ENCODE measurements at regions not wholly inside any gene's neighbourhood (a gene's known extent, or its start where the extent isn't known, plus 50 kb on each side); places are given as distances from the start of the nearest gene placed in this dataset.
"Not testable (repeated sequence)": the region's sequence is repeated elsewhere in the genome, so short reads cannot be mapped to it uniquely, and the experiment has no call there.

DNA sequence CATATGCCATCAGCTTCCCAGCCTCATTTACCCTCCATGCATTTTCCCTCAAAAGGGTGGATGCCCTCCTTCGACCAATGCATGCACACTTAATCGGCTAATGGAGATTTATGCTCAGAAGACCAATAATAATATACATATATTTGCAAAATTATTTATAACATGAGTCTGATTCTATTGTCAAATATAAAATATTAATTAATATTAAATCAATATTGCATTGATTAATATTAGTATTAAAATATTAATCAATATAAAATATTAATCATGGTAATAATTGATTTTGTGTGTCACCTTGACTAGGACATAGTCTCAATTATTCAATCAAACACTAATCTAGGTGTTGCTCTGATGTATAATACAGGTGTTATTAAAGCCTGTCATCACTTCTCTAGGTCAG is 1282.5 kb downstream of the TMEM121 start:
- DNase-seq (ENCODE audit: low read depth, low spot score), result no peak
- H3K9ac ChIP-seq (ENCODE audit: insufficient read length, low read depth), result no peak overlapping the region
- H3K4me3 ChIP-seq (ENCODE audit: insufficient read length, low read depth), result no peak overlapping the region
- H3K36me3 ChIP-seq (ENCODE audit: insufficient read depth, insufficient read length, low read length), result no peaks in the 10 kb centered on the region
- TF ChIP-seq SUZ12 (IDR thresholded peaks at IDR 0.05; ENCODE audit: extremely low read depth, insufficient read depth, insufficient read length) (no peak), YY1 (IDR thresholded peaks at IDR 0.05; ENCODE audit: insufficient read depth, insufficient read length) (no peak), ZNF274 (IDR thresholded peaks at IDR 0.05; ENCODE audit: low read depth, low read length) (no peak)
- H3K9me3 ChIP-seq (ENCODE audit: insufficient read depth, low read length), result no peaks in the 10 kb centered on the region
- no peaks in the 10 kb centered on the region for H3K4me1 ChIP-seq (ENCODE audit: insufficient read depth, insufficient read length)
- H3K27me3 ChIP-seq (ENCODE audit: insufficient read depth, insufficient read length), result peaks cover 11% of the 10 kb centered on the region

DNA sequence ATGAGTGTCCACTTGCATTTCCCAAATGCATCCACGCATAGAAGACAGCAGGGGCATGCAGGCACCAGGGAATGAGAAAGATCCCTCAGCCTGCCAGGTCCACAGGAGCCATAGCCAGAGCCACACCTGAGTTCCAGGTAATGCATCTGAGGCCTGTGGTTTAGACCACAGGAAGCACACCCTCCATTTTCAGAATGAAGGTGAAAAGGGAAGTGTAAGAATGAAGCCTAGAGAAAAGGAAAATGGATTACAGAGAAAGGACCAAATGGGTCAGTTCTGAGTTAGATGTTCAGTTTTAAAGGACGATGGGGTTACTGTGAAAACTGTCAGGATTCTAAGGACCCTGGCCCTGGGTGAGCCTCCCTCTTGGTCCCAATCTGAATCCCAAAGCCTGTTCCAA is 1283.2 kb downstream of the TMEM121 start:
- Histone ChIP-seq H3K9ac (ENCODE audit: insufficient read length, low read depth) (no peak overlapping the region), H3K36me3 (ENCODE audit: insufficient read depth, insufficient read length, low read length) (no peaks in the 10 kb centered on the region), H3K4me3 (ENCODE audit: insufficient read length, low read depth) (no peak overlapping the region), H3K4me1 (ENCODE audit: insufficient read depth, insufficient read length) (no peaks in the 10 kb centered on the region), H3K27me3 (ENCODE audit: insufficient read depth, insufficient read length) (peaks cover 17% of the 10 kb centered on the region), H3K9me3 (ENCODE audit: insufficient read depth, low read length) (no peaks in the 10 kb centered on the region)
- TF ChIP-seq YY1 (IDR thresholded peaks at IDR 0.05; ENCODE audit: insufficient read depth, insufficient read length), result no peak
- no peak for TF ChIP-seq SUZ12 (IDR thresholded peaks at IDR 0.05; ENCODE audit: extremely low read depth, insufficient read depth, insufficient read length)
- TF ChIP-seq ZNF274 (IDR thresholded peaks at IDR 0.05; ENCODE audit: low read depth, low read length), result no peak
- no peak for DNase-seq (ENCODE audit: low read depth, low spot score)

DNA sequence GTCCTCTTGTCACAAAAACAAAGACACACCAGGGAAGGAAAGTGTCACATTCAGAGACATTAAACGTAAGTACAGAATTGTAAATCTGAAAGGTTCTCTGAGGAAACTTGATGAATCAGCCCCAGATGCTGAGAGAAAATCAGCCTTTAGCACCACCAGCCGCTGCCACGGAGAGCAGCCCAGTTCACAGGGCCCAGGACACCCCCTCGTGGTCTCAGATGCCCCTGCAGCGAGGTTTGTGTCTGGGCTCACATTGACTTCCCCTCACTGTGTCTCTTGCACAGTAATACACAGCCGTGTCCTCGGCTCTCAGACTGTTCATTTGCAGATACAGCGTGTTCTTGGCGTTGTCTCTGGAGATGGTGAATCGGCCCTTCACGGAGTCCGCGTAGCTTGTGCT is 1283.8 kb downstream of the TMEM121 start:
- not testable (repeated sequence) for DNase-seq (ENCODE audit: low read depth, low spot score)

DNA sequence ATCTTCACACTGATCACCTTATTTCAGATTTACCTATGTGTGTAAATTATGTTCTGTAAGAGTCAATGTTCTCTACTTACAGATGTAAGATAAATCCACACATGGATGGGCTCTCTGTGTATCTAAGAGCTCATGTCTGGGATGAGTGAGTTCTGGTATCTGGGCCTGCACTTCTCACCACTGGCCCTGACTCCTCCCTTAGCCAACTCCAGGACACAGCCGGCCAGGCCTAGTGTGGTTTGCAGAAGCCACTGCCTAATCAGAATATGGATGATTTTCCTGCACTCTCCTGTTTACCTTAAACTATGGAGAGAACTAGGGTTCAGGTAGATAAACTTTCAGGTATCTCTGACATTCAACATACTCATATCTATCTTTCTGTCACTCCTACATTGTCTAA is 1284.8 kb downstream of the TMEM121 start:
- no peak for TF ChIP-seq SUZ12 (IDR thresholded peaks at IDR 0.05; ENCODE audit: extremely low read depth, insufficient read depth, insufficient read length)
- Histone ChIP-seq H3K9me3 (ENCODE audit: insufficient read depth, low read length) (no peaks in the 10 kb centered on the region), H3K27me3 (ENCODE audit: insufficient read depth, insufficient read length) (peaks cover 17% of the 10 kb centered on the region), H3K4me1 (ENCODE audit: insufficient read depth, insufficient read length) (no peaks in the 10 kb centered on the region), H3K9ac (ENCODE audit: insufficient read length, low read depth) (no peak overlapping the region), H3K4me3 (ENCODE audit: insufficient read length, low read depth) (no peak overlapping the region), H3K36me3 (ENCODE audit: insufficient read depth, insufficient read length, low read length) (no peaks in the 10 kb centered on the region)
- no peak for DNase-seq (ENCODE audit: low read depth, low spot score)

More for the DNA sequence above, 1283.8 kb downstream of the TMEM121 start:
- H3K4me3 ChIP-seq (ENCODE audit: insufficient read length, low read depth); H3K9ac ChIP-seq (ENCODE audit: insufficient read length, low read depth); H3K4me1 ChIP-seq (ENCODE audit: insufficient read depth, insufficient read length); H3K36me3 ChIP-seq (ENCODE audit: insufficient read depth, insufficient read length, low read length); H3K9me3 ChIP-seq (ENCODE audit: insufficient read depth, low read length): not testable (repeated sequence)
- peaks cover 17% of the 10 kb centered on the region for H3K27me3 ChIP-seq (ENCODE audit: insufficient read depth, insufficient read length)

DNA sequence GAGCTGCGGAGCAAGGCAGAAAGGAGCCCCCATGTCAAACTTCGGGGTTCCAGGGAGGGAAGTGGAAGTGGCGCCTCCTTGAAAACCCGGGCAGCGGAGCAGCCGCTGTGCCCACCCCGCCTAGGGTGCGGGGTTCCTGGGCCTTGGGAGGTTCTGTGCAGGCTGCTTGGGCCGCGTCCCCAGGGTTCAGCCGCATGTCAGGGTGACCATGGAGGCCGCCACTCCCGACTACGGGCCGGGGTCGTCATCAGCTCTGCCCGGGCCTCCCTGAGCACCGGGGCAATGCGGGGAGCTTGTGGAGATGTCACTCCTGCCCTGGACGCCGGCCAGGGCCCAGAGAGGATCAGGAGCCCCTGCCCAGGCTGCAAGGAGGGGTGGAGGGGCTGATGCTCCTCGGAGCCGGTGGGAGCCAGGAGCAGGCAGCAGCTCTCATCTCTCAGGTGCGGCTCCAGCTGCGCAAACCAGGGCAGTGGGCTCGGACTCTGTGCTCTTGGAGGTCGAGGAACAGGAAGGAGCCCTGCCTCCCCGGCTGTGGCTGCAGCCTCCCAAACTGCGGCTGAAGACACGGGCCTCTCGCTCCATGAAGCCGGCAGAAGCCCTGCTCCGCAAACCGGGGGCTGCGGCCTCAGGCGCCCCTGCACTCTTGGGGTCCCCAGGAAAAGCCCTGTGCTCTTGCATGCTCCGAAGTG is 1286.5 kb downstream of the TMEM121 start:
- H3K9ac ChIP-seq (ENCODE audit: insufficient read length, low read depth), result no peak overlapping the region
- H3K9me3 ChIP-seq (ENCODE audit: insufficient read depth, low read length), result no peaks in the 10 kb centered on the region
- H3K4me3 ChIP-seq (ENCODE audit: insufficient read length, low read depth), result no peak overlapping the region
- TF ChIP-seq ZNF274 (IDR thresholded peaks at IDR 0.05; ENCODE audit: low read depth, low read length), result no peak
- no peak for TF ChIP-seq SUZ12 (IDR thresholded peaks at IDR 0.05; ENCODE audit: extremely low read depth, insufficient read depth, insufficient read length)
- no peak for TF ChIP-seq YY1 (IDR thresholded peaks at IDR 0.05; ENCODE audit: insufficient read depth, insufficient read length)
- no peaks in the 10 kb centered on the region for H3K4me1 ChIP-seq (ENCODE audit: insufficient read depth, insufficient read length)
- H3K27me3 ChIP-seq (ENCODE audit: insufficient read depth, insufficient read length), result peaks cover 17% of the 10 kb centered on the region
- H3K36me3 ChIP-seq (ENCODE audit: insufficient read depth, insufficient read length, low read length), result no peaks in the 10 kb centered on the region
- DNase-seq (ENCODE audit: low read depth, low spot score), result no peak

DNA sequence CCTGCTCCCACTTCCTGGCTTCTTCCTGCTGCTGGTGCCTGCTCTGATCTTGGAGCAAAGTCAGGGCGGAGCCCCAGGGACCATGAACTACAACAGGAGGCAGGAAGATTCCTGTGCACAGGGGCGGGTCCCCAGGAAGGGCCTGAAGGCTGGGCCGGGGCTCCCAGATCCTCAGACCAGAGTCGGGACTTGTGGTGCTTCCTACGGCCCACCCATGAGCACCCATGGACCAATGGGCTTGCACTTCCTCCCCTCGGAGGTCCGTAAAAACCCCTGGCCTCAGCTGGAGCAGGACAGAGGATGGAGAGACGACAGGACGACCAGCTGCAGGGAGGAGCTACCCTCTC is 1287.1 kb downstream of the TMEM121 start:
- H3K9me3 ChIP-seq (ENCODE audit: insufficient read depth, low read length), result no peaks in the 10 kb centered on the region
- DNase-seq (ENCODE audit: low read depth, low spot score), result no peak
- no peaks in the 10 kb centered on the region for H3K4me1 ChIP-seq (ENCODE audit: insufficient read depth, insufficient read length)

DNA sequence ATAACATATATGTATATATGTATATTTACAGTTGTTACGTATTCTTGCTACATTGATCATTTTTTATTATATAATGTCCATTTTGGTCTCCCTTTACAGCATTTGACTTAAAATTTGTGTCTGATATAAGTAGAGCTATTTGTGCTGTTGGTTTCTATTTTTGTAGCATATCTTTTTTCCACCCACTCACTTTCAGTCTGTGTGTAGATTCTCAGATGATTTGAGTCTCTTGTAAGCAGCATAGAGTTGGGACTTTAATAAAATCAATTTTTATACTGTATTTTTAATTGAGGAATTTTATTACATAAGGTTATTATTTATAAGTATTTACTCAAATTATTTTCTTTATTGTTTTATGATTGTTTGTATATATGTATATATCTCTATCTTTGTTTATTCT is 1293.7 kb downstream of the TMEM121 start:
- Histone ChIP-seq H3K4me1 (ENCODE audit: insufficient read depth, insufficient read length) (no peaks in the 10 kb centered on the region), H3K36me3 (ENCODE audit: insufficient read depth, insufficient read length, low read length) (no peaks in the 10 kb centered on the region), H3K27me3 (ENCODE audit: insufficient read depth, insufficient read length) (no peaks in the 10 kb centered on the region), H3K4me3 (ENCODE audit: insufficient read length, low read depth) (no peak overlapping the region), H3K9ac (ENCODE audit: insufficient read length, low read depth) (no peak overlapping the region), H3K9me3 (ENCODE audit: insufficient read depth, low read length) (no peaks in the 10 kb centered on the region)
- no peak for DNase-seq (ENCODE audit: low read depth, low spot score)
- TF ChIP-seq YY1 (IDR thresholded peaks at IDR 0.05; ENCODE audit: insufficient read depth, insufficient read length) (no peak), SUZ12 (IDR thresholded peaks at IDR 0.05; ENCODE audit: extremely low read depth, insufficient read depth, insufficient read length) (no peak), ZNF274 (IDR thresholded peaks at IDR 0.05; ENCODE audit: low read depth, low read length) (no peak)

More for the DNA sequence above, 1287.1 kb downstream of the TMEM121 start:
- TF ChIP-seq YY1 (IDR thresholded peaks at IDR 0.05; ENCODE audit: insufficient read depth, insufficient read length) (no peak), SUZ12 (IDR thresholded peaks at IDR 0.05; ENCODE audit: extremely low read depth, insufficient read depth, insufficient read length) (no peak), ZNF274 (IDR thresholded peaks at IDR 0.05; ENCODE audit: low read depth, low read length) (no peak)
- no peak overlapping the region for H3K9ac ChIP-seq (ENCODE audit: insufficient read length, low read depth)
- H3K36me3 ChIP-seq (ENCODE audit: insufficient read depth, insufficient read length, low read length), result no peaks in the 10 kb centered on the region
- H3K4me3 ChIP-seq (ENCODE audit: insufficient read length, low read depth), result no peak overlapping the region
- peaks cover 17% of the 10 kb centered on the region for H3K27me3 ChIP-seq (ENCODE audit: insufficient read depth, insufficient read length)

DNA sequence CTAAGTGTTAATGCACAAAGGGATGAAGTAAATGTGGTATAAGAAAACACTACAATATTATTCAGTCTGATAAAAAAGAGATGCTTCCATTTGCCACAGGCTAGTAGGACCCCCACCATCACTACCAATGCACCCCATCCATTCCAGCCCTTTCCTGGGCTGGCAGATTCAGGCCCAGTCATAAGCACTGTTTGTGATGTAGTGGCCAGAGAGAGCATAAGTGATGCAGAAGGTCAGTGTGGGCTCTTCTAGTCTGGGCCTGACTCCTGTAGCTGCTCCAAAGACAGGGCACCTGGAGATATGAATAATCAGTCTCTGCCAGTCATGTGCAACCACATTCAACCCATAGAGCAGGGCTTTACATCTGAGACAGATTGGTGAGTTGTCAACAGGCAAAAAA is 1294.7 kb downstream of the TMEM121 start:
- no peaks in the 10 kb centered on the region for H3K9me3 ChIP-seq (ENCODE audit: insufficient read depth, low read length)

More for the DNA sequence above, 1294.7 kb downstream of the TMEM121 start:
- H3K27me3 ChIP-seq (ENCODE audit: insufficient read depth, insufficient read length), result no peaks in the 10 kb centered on the region
- H3K4me3 ChIP-seq (ENCODE audit: insufficient read length, low read depth), result no peak overlapping the region
- H3K4me1 ChIP-seq (ENCODE audit: insufficient read depth, insufficient read length), result no peaks in the 10 kb centered on the region
- no peak for TF ChIP-seq SUZ12 (IDR thresholded peaks at IDR 0.05; ENCODE audit: extremely low read depth, insufficient read depth, insufficient read length)
- no peak for TF ChIP-seq YY1 (IDR thresholded peaks at IDR 0.05; ENCODE audit: insufficient read depth, insufficient read length)
- no peak for TF ChIP-seq ZNF274 (IDR thresholded peaks at IDR 0.05; ENCODE audit: low read depth, low read length)
- H3K36me3 ChIP-seq (ENCODE audit: insufficient read depth, insufficient read length, low read length), result no peaks in the 10 kb centered on the region
- no peak for DNase-seq (ENCODE audit: low read depth, low spot score)
- H3K9ac ChIP-seq (ENCODE audit: insufficient read length, low read depth), result no peak overlapping the region

Data from NT2/D1 (cell line).